GM19372 (cell line): ENCODE measurements at regions not wholly inside any gene's neighbourhood (a gene's known extent, or its start where the extent isn't known, plus 50 kb on each side); places are given as distances from the start of the nearest gene placed in this dataset.

Source experiments
- ATAC-seq: cut with Tn5 transposase; IDR thresholded peaks from one replicate; pipeline ENCODE4 v1.9.1; 2021; ENCODE audit warnings: mild to moderate bottlenecking, low read depth, moderate library complexity; ENCODE audit not compliant: unreplicated experiment

GRCh38 chr4:106687026-106687425 lies 318.4 kb upstream of the GIMD1 start:
- ATAC-seq: no peak

GRCh38 chr4:106681381-106681921 lies 312.9 kb upstream of the GIMD1 start:
- ATAC-seq: no peak

- no peak for ATAC-seq
Measured at GRCh38 chr4:106679063-106679462, 310.5 kb upstream of the GIMD1 start.

GRCh38 chr4:106677213-106677612 lies 308.6 kb upstream of the GIMD1 start:
- no peak for ATAC-seq

GRCh38 chr4:106676173-106676921 lies 307.8 kb upstream of the GIMD1 start:
- ATAC-seq: no peak

- no peak for ATAC-seq
Measured at GRCh38 chr4:106671716-106672115, 303.1 kb upstream of the GIMD1 start.

- no peak for ATAC-seq
Measured at GRCh38 chr4:106670976-106671375, 302.4 kb upstream of the GIMD1 start.

- ATAC-seq: no peak
Measured at GRCh38 chr4:106659371-106659770, 290.8 kb upstream of the GIMD1 start.

GRCh38 chr4:106652095-106652494 lies 283.5 kb upstream of the GIMD1 start:
- ATAC-seq: no peak

- ATAC-seq: no peak
Measured at GRCh38 chr4:106650701-106651100, 282.1 kb upstream of the GIMD1 start.

- no peak for ATAC-seq
Measured at GRCh38 chr4:106647451-106647850, 278.9 kb upstream of the GIMD1 start.

- ATAC-seq: no peak
Measured at GRCh38 chr4:106629268-106629625, 260.7 kb upstream of the GIMD1 start.

GRCh38 chr4:106628586-106629267 lies 260.1 kb upstream of the GIMD1 start:
- ATAC-seq: no peak

- no peak for ATAC-seq
Measured at GRCh38 chr4:106627051-106627450, 258.5 kb upstream of the GIMD1 start.

GRCh38 chr4:106624671-106625070 lies 256.1 kb upstream of the GIMD1 start:
- no peak for ATAC-seq

GRCh38 chr4:106618956-106619355 lies 250.4 kb upstream of the GIMD1 start:
- ATAC-seq: no peak

GRCh38 chr4:106615961-106616360 lies 247.4 kb upstream of the GIMD1 start:
- ATAC-seq: no peak

GRCh38 chr4:106615410-106615945 lies 246.9 kb upstream of the GIMD1 start:
- ATAC-seq: no peak

GRCh38 chr4:106614441-106614840 lies 245.9 kb upstream of the GIMD1 start:
- no peak for ATAC-seq

- ATAC-seq: no peak
Measured at GRCh38 chr4:106609917-106610316, 241.3 kb upstream of the GIMD1 start.

GRCh38 chr4:106607558-106607957 lies 239.0 kb upstream of the GIMD1 start:
- ATAC-seq: no peak
